GM23248 (cell line): ENCODE measurements at regions not wholly inside any gene's neighbourhood (a gene's known extent, or its start where the extent isn't known, plus 50 kb on each side); places are given as distances from the start of the nearest gene placed in this dataset.
"Not testable (repeated sequence)": the region's sequence is repeated elsewhere in the genome, so short reads cannot be mapped to it uniquely, and the experiment has no call there.

ENCODE experiments used
- DNase-seq: peaks from one replicate; pipeline ENCODE4 v3.0.0-alpha.2; 2015
- H2AFZ ChIP-seq: fragments of 200-600 bp; sonication (generic); 2 replicates; pipeline ENCODE4 v1.6.1; 2016; ENCODE audit warnings: antibody characterized with exemption
- H3F3A ChIP-seq: fragments of 200-600 bp; sonication (generic); 2 replicates; pipeline ENCODE4 v1.6.1; 2016; ENCODE audit warnings: mild to moderate bottlenecking, antibody characterized with exemption, mixed run types; ENCODE audit not compliant: insufficient read depth
- H3K27ac ChIP-seq: fragments of 200-600 bp; sonication (generic); 2 replicates; pipeline ENCODE4 v1.5.1; 2016; ENCODE audit warnings: mild to moderate bottlenecking
- H3K27me3 ChIP-seq: fragments of 200-600 bp; sonication (generic); replicated peaks from 2 replicates; pipeline ENCODE4 v1.6.1; 2016; ENCODE audit warnings: mild to moderate bottlenecking; ENCODE audit not compliant: insufficient read depth
- H3K36me3 ChIP-seq: fragments of 200-600 bp; sonication (generic); 2 replicates; pipeline ENCODE4 v1.6.1; 2016; ENCODE audit warnings: low read depth, mild to moderate bottlenecking
- H3K4me1 ChIP-seq: fragments of 200-600 bp; sonication (generic); 2 replicates; pipeline ENCODE4 v1.6.1; 2016; ENCODE audit warnings: mild to moderate bottlenecking; ENCODE audit not compliant: insufficient read depth
- H3K4me2 ChIP-seq: fragments of 200-600 bp; sonication (generic); one replicate; pipeline ENCODE4 v1.6.1; 2016; ENCODE audit warnings: mild to moderate bottlenecking; ENCODE audit not compliant: unreplicated experiment
- H3K4me3 ChIP-seq: fragments of 200-600 bp; sonication (generic); 2 replicates; pipeline ENCODE4 v1.5.1; 2016; ENCODE audit warnings: mild to moderate bottlenecking
- H3K79me2 ChIP-seq: fragments of 200-600 bp; sonication (generic); 2 replicates; pipeline ENCODE4 v1.6.1; 2016; ENCODE audit warnings: mild to moderate bottlenecking; ENCODE audit not compliant: insufficient read depth
- H3K9ac ChIP-seq: fragments of 200-600 bp; sonication (generic); 2 replicates; pipeline ENCODE4 v1.6.1; 2016; ENCODE audit warnings: mild to moderate bottlenecking
- H3K9me2 ChIP-seq: fragments of 200-600 bp; sonication (generic); 2 replicates; pipeline ENCODE4 v1.6.1; 2016; ENCODE audit warnings: mixed run types, mild to moderate bottlenecking, moderate library complexity; ENCODE audit not compliant: insufficient read depth
- H3K9me3 ChIP-seq: fragments of 200-600 bp; sonication (generic); one replicate; pipeline ENCODE4 v1.6.1; 2017; ENCODE audit warnings: low read depth
- H4K20me1 ChIP-seq: fragments of 200-600 bp; sonication (generic); 2 replicates; pipeline ENCODE4 v1.6.0; 2016; ENCODE audit not compliant: insufficient read depth
- EZH2 ChIP-seq: fragments of 200-600 bp; sonication (generic); IDR thresholded peaks from 2 replicates; pipeline ENCODE4 v1.6.1; 2018; ENCODE audit warnings: antibody characterized with exemption, mild to moderate bottlenecking; ENCODE audit not compliant: insufficient read depth, poor library complexity, severe bottlenecking
- EZH2phosphoT487 ChIP-seq: fragments of 200-600 bp; sonication (generic); IDR thresholded peaks from 2 replicates; pipeline ENCODE4 v1.6.1; 2018; ENCODE audit warnings: antibody characterized with exemption, moderate library complexity, mild to moderate bottlenecking, low read depth; ENCODE audit not compliant: insufficient read depth
- WGBS, 2 experiments: methylation state at CpG; one replicate each; pipeline ENCODE4 v1.1.6; 2015 to 2017; ENCODE audit warnings: low lambda C conversion rate in 2 of 2, low coverage in 1 of 2; ENCODE audit errors: missing lambda C conversion rate in 2 of 2; 5-methylcytosine and 5-hydroxymethylcytosine counted together
- in situ Hi-C: fragments of 300-500 bp; cut with MboI; formaldehyde crosslinking; loops from 2 replicates; pipeline ENCODE4 v1.15.0; 2020

DNA sequence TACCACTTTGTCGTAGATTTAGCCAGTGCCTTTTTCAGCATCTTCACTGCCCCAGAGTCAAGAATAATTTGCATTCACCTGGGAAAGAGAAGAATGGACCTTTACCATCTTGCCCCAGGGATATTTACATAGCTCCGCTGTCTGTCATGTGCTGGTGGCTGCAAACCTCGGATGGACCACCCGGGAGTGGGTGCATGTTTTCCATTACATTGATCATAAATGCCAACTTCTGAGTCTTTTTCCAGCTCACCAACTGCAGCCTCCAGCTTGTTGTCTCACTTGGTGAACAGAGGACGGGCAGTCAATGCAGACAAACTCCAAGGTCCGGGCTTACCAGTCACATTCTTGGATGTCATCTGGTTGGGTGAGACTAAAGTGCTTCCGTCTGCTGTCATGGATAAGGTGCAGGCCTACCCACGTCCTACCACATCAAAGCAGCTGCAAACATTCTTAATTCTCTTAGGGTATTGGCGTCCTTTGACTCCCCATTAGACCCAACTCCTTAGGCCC is 155.8 kb upstream of the APC start:
- no peak overlapping the region for H2AFZ ChIP-seq
- no peaks in the 10 kb centered on the region for H4K20me1 ChIP-seq
- no peaks in the 10 kb centered on the region for H3F3A ChIP-seq
- peaks cover 7% of the 10 kb centered on the region; the same call in 1 of the 2 replicates for H3K27me3 ChIP-seq
- in situ Hi-C loops, result no loop called here
- no peak for DNase-seq
- H3K36me3 ChIP-seq, result no peaks in the 10 kb centered on the region
- H3K79me2 ChIP-seq, result no peaks in the 10 kb centered on the region
- TF ChIP-seq EZH2phosphoT487, result no peak
- TF ChIP-seq EZH2, result no peak
- no peak overlapping the region for H3K9ac ChIP-seq
- no peak overlapping the region for H3K4me2 ChIP-seq
- H3K9me2 ChIP-seq, result no peaks in the 10 kb centered on the region
- 31 to 43% methylated on average over 9 of the region's 9 CpGs for WGBS, 2 experiments
- H3K4me1 ChIP-seq, result no peaks in the 10 kb centered on the region
- no peak overlapping the region for H3K4me3 ChIP-seq
- no peak overlapping the region for H3K27ac ChIP-seq
- no peaks in the 10 kb centered on the region for H3K9me3 ChIP-seq

DNA sequence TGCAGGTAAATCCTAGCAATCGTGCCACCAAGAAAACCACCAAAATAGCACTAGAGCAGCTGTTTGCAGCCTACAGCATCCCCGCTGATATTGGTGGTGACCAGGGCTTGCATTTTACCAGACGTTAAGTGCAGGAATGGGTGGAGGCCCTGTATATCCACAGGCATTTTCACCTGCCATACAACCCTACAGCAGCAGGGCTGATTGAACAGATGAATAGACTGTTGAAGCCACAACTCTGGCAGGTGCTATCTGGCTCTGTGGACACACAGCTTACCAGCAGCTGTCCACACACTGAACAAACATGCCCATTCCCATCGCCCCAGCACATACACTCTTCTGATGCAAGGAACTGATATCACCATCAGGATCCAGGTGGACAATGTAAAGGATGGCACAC is 154.5 kb upstream of the APC start:
- DNase-seq, result no peak
- in situ Hi-C loops, result no loop called here
- 49 to 62% methylated on average over 4 of the region's 4 CpGs for whole genome bisulfite sequencing, 2 experiments

GRCh38 chr5:112584781-112585180 is 152.9 kb upstream of the APC start:
- no peak for DNase-seq
- H3K36me3 ChIP-seq, result no peaks in the 10 kb centered on the region
- H3F3A ChIP-seq, result no peaks in the 10 kb centered on the region
- H3K9ac ChIP-seq, result no peak overlapping the region
- WGBS, 2 experiments, result 61 to 70% methylated on average over 2 of the region's 2 CpGs
- no peaks in the 10 kb centered on the region for H3K4me1 ChIP-seq
- TF ChIP-seq EZH2phosphoT487, result no peak
- TF ChIP-seq EZH2, result no peak
- H3K79me2 ChIP-seq, result no peaks in the 10 kb centered on the region
- no peak overlapping the region for H3K27ac ChIP-seq
- H3K4me3 ChIP-seq, result no peak overlapping the region
- H3K27me3 ChIP-seq, result peaks cover 15% of the 10 kb centered on the region
- no peak overlapping the region for H2AFZ ChIP-seq
- in situ Hi-C loops, result no loop called here
- H3K9me3 ChIP-seq, result no peaks in the 10 kb centered on the region
- H4K20me1 ChIP-seq, result no peaks in the 10 kb centered on the region
- no peak overlapping the region for H3K4me2 ChIP-seq
- H3K9me2 ChIP-seq, result no peaks in the 10 kb centered on the region

More for the DNA sequence above, 154.5 kb upstream of the APC start:
- Histone ChIP-seq H3K9me2 (no peaks in the 10 kb centered on the region), H4K20me1 (no peaks in the 10 kb centered on the region), H2AFZ (no peak overlapping the region), H3K4me2 (no peak overlapping the region), H3K9me3 (no peaks in the 10 kb centered on the region), H3K27me3 (peaks cover 10% of the 10 kb centered on the region), H3K4me3 (no peak overlapping the region), H3K9ac (no peak overlapping the region), H3K27ac (no peak overlapping the region), H3K79me2 (no peaks in the 10 kb centered on the region), H3F3A (no peaks in the 10 kb centered on the region), H3K36me3 (no peaks in the 10 kb centered on the region), H3K4me1 (no peaks in the 10 kb centered on the region)
- TF ChIP-seq EZH2 (no peak), EZH2phosphoT487 (no peak)

DNA sequence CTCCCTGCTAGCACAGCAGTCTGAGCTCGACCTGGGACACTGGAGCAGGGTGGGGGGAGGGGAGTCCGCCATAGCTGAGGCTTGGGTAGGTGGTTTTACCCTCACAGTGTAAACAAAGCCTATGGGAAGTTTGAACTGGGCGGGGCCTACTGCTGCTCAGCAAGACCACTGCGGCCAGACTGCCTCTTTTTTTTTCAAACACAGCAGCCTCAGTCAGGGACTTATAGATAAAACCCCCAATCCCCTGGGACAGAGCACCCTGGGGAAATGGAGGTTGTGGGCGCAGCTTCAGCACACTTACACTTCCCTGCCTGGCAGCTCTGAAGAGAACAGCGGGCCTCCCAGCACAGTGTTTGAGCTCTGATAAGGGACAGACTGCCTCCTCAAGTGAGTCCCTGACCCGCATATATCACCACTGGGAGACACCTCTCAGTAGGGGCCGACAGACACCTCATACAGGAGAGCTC is 151.1 kb upstream of the APC start:
- Histone ChIP-seq H3K27me3 (peaks cover 15% of the 10 kb centered on the region), H3K36me3 (no peaks in the 10 kb centered on the region), H3K4me2 (no peak overlapping the region), H3K4me1 (no peaks in the 10 kb centered on the region), H2AFZ (no peak overlapping the region), H3F3A (no peaks in the 10 kb centered on the region), H4K20me1 (no peaks in the 10 kb centered on the region), H3K27ac (no peak overlapping the region), H3K9me2 (no peaks in the 10 kb centered on the region), H3K79me2 (no peaks in the 10 kb centered on the region), H3K9me3 (no peaks in the 10 kb centered on the region), H3K4me3 (no peak overlapping the region), H3K9ac (no peak overlapping the region)
- TF ChIP-seq EZH2phosphoT487 (no peak), EZH2 (no peak)
- in situ Hi-C loops, result no loop called here
- DNase-seq, result no peak
- WGBS, 2 experiments, result 59 to 73% methylated on average over 4 to 8 of the region's 8 CpGs

DNA sequence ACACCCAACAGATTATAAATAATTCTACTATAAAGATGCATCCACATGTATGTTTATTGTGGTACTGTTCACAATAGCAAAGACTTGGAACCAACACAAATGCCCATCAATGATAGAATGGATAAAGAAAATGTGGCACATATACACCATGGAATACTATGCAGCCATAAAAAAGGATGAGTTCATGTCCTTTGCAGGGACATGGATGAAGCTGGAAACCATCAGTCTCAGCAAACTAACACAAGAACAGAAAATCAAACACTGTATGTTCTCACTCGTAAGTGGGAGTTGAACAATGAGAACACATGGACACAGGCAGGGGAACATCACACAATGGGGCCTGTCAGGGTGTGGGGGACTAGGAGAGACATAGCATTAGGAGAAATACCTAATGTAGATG is 146.8 kb upstream of the APC start:
- H3K4me3 ChIP-seq, H3K4me2 ChIP-seq, H3K9ac ChIP-seq, H3K9me3 ChIP-seq, H3F3A ChIP-seq, H3K9me2 ChIP-seq, H4K20me1 ChIP-seq, in situ Hi-C loops, DNase-seq, H3K79me2 ChIP-seq, H3K4me1 ChIP-seq, H3K36me3 ChIP-seq, H3K27ac ChIP-seq, H2AFZ ChIP-seq: not testable (repeated sequence)
- 66 to 70% methylated on average over 1 of the region's 1 CpG for WGBS, 2 experiments
- peaks cover 12% of the 10 kb centered on the region for H3K27me3 ChIP-seq
